Astrocyte of the cerebellum (primary cell): ENCODE measurements at regions not wholly inside any gene's neighbourhood (a gene's known extent, or its start where the extent isn't known, plus 50 kb on each side); places are given as distances from the start of the nearest gene placed in this dataset.
"Not testable (repeated sequence)": the region's sequence is repeated elsewhere in the genome, so short reads cannot be mapped to it uniquely, and the experiment has no call there.

ENCODE experiments used
- DNase-seq: peaks from one replicate; pipeline ENCODE4 v3.0.0-alpha.2; 2011; ENCODE audit warnings: low read depth
- H3K4me3 ChIP-seq: 2 replicates; pipeline ENCODE4 v1.5.1; 2011; ENCODE audit warnings: mild to moderate bottlenecking, low read depth, low read length, moderate library complexity
- CTCF ChIP-seq: IDR thresholded peaks from 2 replicates; pipeline ENCODE4 v1.5.1; 2012; ENCODE audit warnings: low read length, low read depth, moderate library complexity, mild to moderate bottlenecking; ENCODE audit errors: missing control alignments
- in situ Hi-C: cut with HindIII; loops from 2 replicates; pipeline ENCODE4 v1.10.0; 2017; ENCODE audit warnings: low sequenced_read_pairs

- no peak overlapping the region for H3K4me3 ChIP-seq
- in situ Hi-C loops = no loop called here
- no peak for DNase-seq
- TF ChIP-seq CTCF = no peak
These were observed 110.9 kb downstream of the FHIP1A start for GRCh38 chr4:151519728-151520415.

GRCh38 chr4:151522866-151523519 lies 114.0 kb downstream of the FHIP1A start:
- in situ Hi-C loops = no loop called here
- no peak for DNase-seq
- no peak for TF ChIP-seq CTCF
- H3K4me3 ChIP-seq = no peak overlapping the region

- DNase-seq = no peak
- in situ Hi-C loops = no loop called here
- H3K4me3 ChIP-seq = no peak overlapping the region
- TF ChIP-seq CTCF = no peak
These were observed 115.6 kb downstream of the FHIP1A start for GRCh38 chr4:151524610-151525009.

GRCh38 chr4:151526489-151526888 lies 117.5 kb downstream of the FHIP1A start:
- H3K4me3 ChIP-seq, in situ Hi-C loops, DNase-seq: not testable (repeated sequence)

- in situ Hi-C loops = no loop called here
- H3K4me3 ChIP-seq = no peak overlapping the region
- no peak for DNase-seq
- no peak for TF ChIP-seq CTCF
These were observed 118.7 kb downstream of the FHIP1A start for GRCh38 chr4:151527699-151528098.

- TF ChIP-seq CTCF = no peak
- DNase-seq = no peak
- H3K4me3 ChIP-seq = no peak overlapping the region
- in situ Hi-C loops = no loop called here
These were observed 120.2 kb downstream of the FHIP1A start for GRCh38 chr4:151529187-151529586.

GRCh38 chr4:151530230-151530629 lies 121.3 kb downstream of the FHIP1A start:
- TF ChIP-seq CTCF = no peak
- in situ Hi-C loops = no loop called here
- DNase-seq = no peak
- no peak overlapping the region for H3K4me3 ChIP-seq
